Transverse colon (tissue), 4 donors: ENCODE measurements at regions not wholly inside any gene's neighbourhood (a gene's known extent, or its start where the extent isn't known, plus 50 kb on each side); places are given as distances from the start of the nearest gene placed in this dataset.

Source experiments
- DNase-seq: peaks from one replicate; pipeline ENCODE4 v3.0.0-alpha.2; 2019
- H3K27ac ChIP-seq, 4 donors: fragments of 200-600 bp; sonication (generic); 2 replicates each; pipeline ENCODE4 v1.5.1; 2016 to 2018; ENCODE audit warnings: inconsistent platforms in 4 of 4
- H3K27me3 ChIP-seq: fragments of 200-600 bp; sonication (generic); 2 replicates; pipeline ENCODE4 v1.5.1; 2017; ENCODE audit warnings: inconsistent platforms
- H3K36me3 ChIP-seq, 4 donors: fragments of 200-600 bp; sonication (generic); 2 replicates each; pipeline ENCODE4 v1.5.1; 2017 to 2019; ENCODE audit warnings: inconsistent platforms in 4 of 4
- H3K4me1 ChIP-seq, 4 donors: fragments of 200-600 bp; sonication (generic); 2 replicates each; pipeline ENCODE4 v1.5.1; 2017 to 2020; ENCODE audit warnings: inconsistent platforms in 4 of 4
- H3K4me3 ChIP-seq, 4 donors: fragments of 200-600 bp; sonication (generic); 1 replicate in 1 of 4; 2 replicates in 3 of 4; pipeline versions ENCODE4 v1.5.1 to v1.6.1; 2017 to 2019; ENCODE audit warnings: inconsistent platforms in 4 of 4
- H3K9me3 ChIP-seq, 2 donors: fragments of 200-600 bp; sonication (generic); 2 replicates each; pipeline ENCODE4 v1.5.1; 2017 to 2019; ENCODE audit warnings: inconsistent platforms in 2 of 2
- CTCF ChIP-seq, 5 experiments: fragments of 200-600 bp in 3 of 5; fragments of 450-650 bp in 2 of 5; sonication (generic) in 3 of 5; IDR thresholded peaks; 1 replicate in 2 of 5; 2 replicates in 3 of 5; pipeline ENCODE4 v1.5.1; 2016 to 2017; ENCODE audit warnings: antibody characterized with exemption in 5 of 5, inconsistent platforms in 3 of 5, mild to moderate bottlenecking in 2 of 5, moderate library complexity in 1 of 5
- EP300 ChIP-seq: sonication (generic); formaldehyde crosslinking; IDR thresholded peaks from one replicate; pipeline ENCODE4 v1.6.1; 2017; ENCODE audit warnings: antibody characterized with exemption, low read depth
- POLR2A ChIP-seq: fragments of 450-650 bp; IDR thresholded peaks from one replicate; pipeline ENCODE4 v1.6.1; 2016; ENCODE audit warnings: antibody characterized with exemption, mild to moderate bottlenecking, moderate library complexity
- POLR2AphosphoS5 ChIP-seq, 3 donors: sonication (generic); formaldehyde crosslinking; IDR thresholded peaks; one replicate each; pipeline ENCODE4 v1.6.1; 2016; ENCODE audit warnings: antibody characterized with exemption in 3 of 3
- WGBS, 2 donors: methylation state at CpG; one replicate each; pipeline ENCODE4 v1.1.5; 2018; ENCODE audit warnings: low coverage in 1 of 2; 5-methylcytosine and 5-hydroxymethylcytosine counted together
- in situ Hi-C, 4 donors: fragments of 200-750 bp; cut with MboI; loops; one replicate each; pipeline versions ENCODE4 v1.15.0 to v1.15.1; 2017; ENCODE audit warnings: low sequenced_read_pairs in 3 of 4, low pct_ligation_motif_present in 1 of 4, low pct_unique_long_range_greater_than_20kb in 1 of 4
- intact Hi-C: fragments of 100-400 bp; cut with DNase I; formaldehyde crosslinking; loops from one replicate; pipeline ENCODE4 v1.15.1; 2023; ENCODE audit warnings: low total_unique reads

GRCh38 chr1:112048421-112048820 lies 59.0 kb upstream of the KCND3 start:
- 71% methylated on average over 1 of the region's 1 CpG; no CpG with 5 or more reads in 1 of the 2 donors for WGBS, 2 donors
- TF ChIP-seq CTCF (IDR thresholded peaks at IDR 0.05) (no peak), EP300 (no peak), POLR2AphosphoS5 (IDR thresholded peaks at IDR 0.05) (no peak), POLR2A (no peak)
- Histone ChIP-seq H3K9me3 (no peaks in the 10 kb centered on the region), H3K27ac (no peak overlapping the region), H3K4me3 (no peak overlapping the region), H3K27me3 (no peaks in the 10 kb centered on the region), H3K4me1 (no peaks in the 10 kb centered on the region), H3K36me3 (no peaks in the 10 kb centered on the region)
- intact Hi-C loops = no loop called here
- DNase-seq = no peak
- in situ Hi-C loops = no loop called here

- Histone ChIP-seq H3K4me1 (no peaks in the 10 kb centered on the region), H3K27ac (no peak overlapping the region), H3K27me3 (no peaks in the 10 kb centered on the region), H3K9me3 (no peaks in the 10 kb centered on the region), H3K4me3 (no peak overlapping the region), H3K36me3 (no peaks in the 10 kb centered on the region)
- intact Hi-C loops = no loop called here
- TF ChIP-seq POLR2A (no peak), CTCF (IDR thresholded peaks at IDR 0.05) (no peak), EP300 (no peak), POLR2AphosphoS5 (IDR thresholded peaks at IDR 0.05) (no peak)
- DNase-seq = no peak
- in situ Hi-C loops = no loop called here
- WGBS, 2 donors = 71 to 87% methylated on average over 2 of the region's 2 CpGs
Measured at GRCh38 chr1:112054510-112054909, 65.0 kb upstream of the KCND3 start.

- no peak overlapping the region for H3K4me3 ChIP-seq
- intact Hi-C loops (no loop called here), in situ Hi-C loops (no loop called here)
- no peak overlapping the region for H3K27ac ChIP-seq
- no peaks in the 10 kb centered on the region for H3K9me3 ChIP-seq
- WGBS, 2 donors = 58 to 78% methylated on average over 3 to 5 of the region's 5 CpGs
- DNase-seq = no peak
- no peak for TF ChIP-seq CTCF (IDR thresholded peaks at IDR 0.05)
- TF ChIP-seq POLR2A = no peak
- H3K4me1 ChIP-seq = no peaks in the 10 kb centered on the region
- no peaks in the 10 kb centered on the region for H3K36me3 ChIP-seq
- no peaks in the 10 kb centered on the region for H3K27me3 ChIP-seq
Measured at GRCh38 chr1:112056354-112056753, 66.9 kb upstream of the KCND3 start.

- DNase-seq = no peak
- no peak for TF ChIP-seq POLR2AphosphoS5 (IDR thresholded peaks at IDR 0.05)
- TF ChIP-seq EP300 = no peak
- TF ChIP-seq CTCF (IDR thresholded peaks at IDR 0.05) = no peak
- no peak for TF ChIP-seq POLR2A
- H3K27me3 ChIP-seq = no peaks in the 10 kb centered on the region
- H3K9me3 ChIP-seq = no peaks in the 10 kb centered on the region
- no peak overlapping the region for H3K4me3 ChIP-seq
- WGBS, 2 donors = 77 to 97% methylated on average over 4 to 5 of the region's 5 CpGs
- H3K4me1 ChIP-seq = no peaks in the 10 kb centered on the region
- no peak overlapping the region for H3K27ac ChIP-seq
- in situ Hi-C loops = no loop called here
- no peaks in the 10 kb centered on the region for H3K36me3 ChIP-seq
- intact Hi-C loops = no loop called here
Measured at GRCh38 chr1:112057736-112058135, 68.3 kb upstream of the KCND3 start.
